ENCODE measurements at regions not wholly inside any gene's neighbourhood (a gene's known extent, or its start where the extent isn't known, plus 50 kb on each side); places are given as distances from the start of the nearest gene placed in this dataset.

GRCh38 chr9:118515947-118516346 is 811.7 kb downstream of the TLR4 start:
- H3K27me3 Mint-ChIP-seq (ENCODE audit: insufficient read depth), result no peaks in the 10 kb centered on the region
- no peak overlapping the region for H3K4me3 Mint-ChIP-seq
- no peaks in the 10 kb centered on the region for H3K36me3 Mint-ChIP-seq (ENCODE audit: low read depth)
- no peaks in the 10 kb centered on the region for H3K4me1 Mint-ChIP-seq (ENCODE audit: low read depth)
- DNase-seq (ENCODE audit: low spot score), result no peak
- no peaks in the 10 kb centered on the region for H3K9me3 Mint-ChIP-seq
- intact Hi-C loops (cut with micrococcal nuclease), result no loop called here
- H3K27ac Mint-ChIP-seq, result no peak overlapping the region

- H3K27me3 Mint-ChIP-seq (ENCODE audit: insufficient read depth), result no peaks in the 10 kb centered on the region
- H3K4me3 Mint-ChIP-seq, result no peak overlapping the region
- no peak overlapping the region for H3K27ac Mint-ChIP-seq
- no peaks in the 10 kb centered on the region for H3K4me1 Mint-ChIP-seq (ENCODE audit: low read depth)
- H3K36me3 Mint-ChIP-seq (ENCODE audit: low read depth), result no peaks in the 10 kb centered on the region
- intact Hi-C loops (cut with micrococcal nuclease), result loop anchor here (5.0 kb wide), 1 partner anchor 771 kb away; no protein-coding TSS in a partner anchor
- no peaks in the 10 kb centered on the region for H3K9me3 Mint-ChIP-seq
- no peak for DNase-seq (ENCODE audit: low spot score)
Observed at GRCh38 chr9:118521261-118521660, 817.1 kb downstream of the TLR4 start.

GRCh38 chr9:118522093-118523028 is 818.2 kb downstream of the TLR4 start:
- Mint-ChIP-seq H3K27me3 (ENCODE audit: insufficient read depth) (no peaks in the 10 kb centered on the region), H3K36me3 (ENCODE audit: low read depth) (no peaks in the 10 kb centered on the region)

DNA sequence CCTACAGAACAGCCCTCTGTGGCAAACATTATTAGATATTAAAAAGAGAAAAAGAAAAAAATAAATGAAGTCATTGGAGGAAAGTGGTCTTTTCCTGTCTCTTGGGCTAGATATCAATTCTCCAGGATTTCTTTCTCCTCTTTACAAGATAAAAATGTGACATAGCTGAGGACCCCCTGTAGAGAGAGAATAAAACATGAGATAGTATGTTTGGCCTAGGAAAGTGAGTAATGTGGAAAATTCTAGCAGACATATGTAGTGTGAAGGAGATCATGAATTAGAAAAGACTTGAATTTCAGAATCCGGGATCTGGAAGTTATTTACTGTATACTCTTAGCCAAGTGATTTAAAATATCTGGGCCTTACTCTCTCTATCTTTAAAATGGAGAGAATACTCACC is 823.1 kb downstream of the TLR4 start:
- H3K9me3 Mint-ChIP-seq, result no peaks in the 10 kb centered on the region
- intact Hi-C loops (cut with micrococcal nuclease), result no loop called here

More at GRCh38 chr9:118522093-118523028, 818.2 kb downstream of the TLR4 start:
- intact Hi-C loops (cut with micrococcal nuclease), result loop anchor here (5.0 kb wide), 1 partner anchor 770 kb away; no protein-coding TSS in a partner anchor
- H3K9me3 Mint-ChIP-seq, result no peaks in the 10 kb centered on the region
- H3K4me1 Mint-ChIP-seq (ENCODE audit: low read depth), result no peaks in the 10 kb centered on the region
- H3K4me3 Mint-ChIP-seq, result no peak overlapping the region
- DNase-seq (ENCODE audit: low spot score), result no peak
- H3K27ac Mint-ChIP-seq, result no peak overlapping the region

DNA sequence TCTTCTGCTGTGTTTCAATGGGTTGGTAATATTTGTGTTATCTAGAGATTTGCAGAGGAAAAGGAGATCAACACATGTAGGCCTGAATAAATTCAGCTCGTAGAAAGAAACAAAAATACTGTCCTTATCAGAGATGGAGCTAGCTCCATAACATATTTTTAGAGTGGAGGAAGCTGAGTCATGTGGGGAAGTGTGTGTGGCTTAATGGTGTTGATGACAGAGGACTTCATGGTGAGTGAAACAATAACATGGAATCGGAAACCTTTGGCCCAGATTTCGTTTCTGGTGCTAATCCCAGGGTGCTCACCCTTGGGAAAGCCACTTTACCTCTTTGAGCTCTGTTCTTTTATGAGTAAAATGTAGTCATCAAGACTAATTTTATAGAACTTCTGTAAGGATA is 825.0 kb downstream of the TLR4 start:
- Mint-ChIP-seq H3K9me3 (no peaks in the 10 kb centered on the region), H3K27me3 (ENCODE audit: insufficient read depth) (no peaks in the 10 kb centered on the region), H3K36me3 (ENCODE audit: low read depth) (no peaks in the 10 kb centered on the region), H3K27ac (no peak overlapping the region), H3K4me1 (ENCODE audit: low read depth) (no peaks in the 10 kb centered on the region), H3K4me3 (no peak overlapping the region)
- intact Hi-C loops (cut with micrococcal nuclease), result no loop called here
- DNase-seq (ENCODE audit: low spot score), result no peak

More for the DNA sequence above, 823.1 kb downstream of the TLR4 start:
- Mint-ChIP-seq H3K27me3 (ENCODE audit: insufficient read depth) (no peaks in the 10 kb centered on the region), H3K4me1 (ENCODE audit: low read depth) (no peaks in the 10 kb centered on the region), H3K27ac (no peak overlapping the region), H3K4me3 (no peak overlapping the region), H3K36me3 (ENCODE audit: low read depth) (no peaks in the 10 kb centered on the region)
- DNase-seq (ENCODE audit: low spot score), result no peak

DNA sequence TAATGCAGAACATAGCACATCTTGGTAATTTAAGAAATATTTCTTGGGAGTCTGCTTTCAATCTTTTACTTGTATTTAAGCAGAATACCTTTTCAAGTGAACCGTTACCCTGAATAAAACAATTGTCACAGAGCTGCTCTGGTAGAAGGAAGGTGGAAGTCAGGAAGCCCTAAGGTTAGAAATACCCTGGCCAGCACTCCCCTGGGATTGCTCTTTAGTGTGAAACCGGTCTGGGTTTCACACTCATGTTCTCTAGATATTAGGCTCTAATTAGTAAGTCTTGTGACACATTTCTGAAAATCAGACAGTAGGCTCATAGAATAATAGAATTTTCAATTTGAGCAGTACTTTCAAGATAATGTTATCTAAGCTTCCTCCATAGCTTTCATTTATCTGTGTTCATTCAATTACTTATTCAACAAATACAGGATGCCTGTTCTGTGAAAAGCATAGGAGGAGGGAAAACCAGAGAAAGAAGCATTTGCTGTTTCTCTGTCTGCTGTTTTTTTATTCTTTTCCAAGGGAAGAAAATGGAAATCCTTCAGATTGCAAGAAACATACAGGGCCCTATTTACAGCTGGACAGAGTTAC is 825.5 kb downstream of the TLR4 start:
- Mint-ChIP-seq H3K36me3 (ENCODE audit: low read depth) (no peaks in the 10 kb centered on the region), H3K27ac (no peak overlapping the region), H3K4me1 (ENCODE audit: low read depth) (no peaks in the 10 kb centered on the region), H3K4me3 (no peak overlapping the region), H3K27me3 (ENCODE audit: insufficient read depth) (no peaks in the 10 kb centered on the region), H3K9me3 (no peaks in the 10 kb centered on the region)
- DNase-seq (ENCODE audit: low spot score), result no peak
- intact Hi-C loops (cut with micrococcal nuclease), result no loop called here

DNA sequence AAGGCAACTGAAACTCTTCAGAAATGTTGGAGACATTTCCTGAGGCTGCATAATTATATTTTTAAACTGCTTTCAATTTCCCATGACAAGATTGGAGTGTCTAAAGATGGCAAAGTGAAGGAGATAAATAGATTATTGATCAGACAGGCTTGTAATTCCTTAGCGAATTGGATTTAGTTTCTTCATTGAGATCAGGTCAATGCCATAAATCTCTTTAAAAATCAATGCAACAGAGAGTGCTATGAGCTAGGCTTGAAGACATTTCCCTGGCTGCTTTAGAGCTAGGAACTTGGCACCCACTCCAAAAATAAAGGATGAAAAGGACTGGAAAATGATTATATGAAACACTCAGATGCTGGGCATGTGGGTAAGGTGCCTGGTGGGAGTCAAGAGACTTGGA is 828.4 kb downstream of the TLR4 start:
- no peaks in the 10 kb centered on the region for H3K4me1 Mint-ChIP-seq (ENCODE audit: low read depth)
- H3K36me3 Mint-ChIP-seq (ENCODE audit: low read depth), result no peaks in the 10 kb centered on the region
- no peaks in the 10 kb centered on the region for H3K27me3 Mint-ChIP-seq (ENCODE audit: insufficient read depth)
- H3K9me3 Mint-ChIP-seq, result no peaks in the 10 kb centered on the region
- no peak for DNase-seq (ENCODE audit: low spot score)
- H3K4me3 Mint-ChIP-seq, result no peak overlapping the region
- intact Hi-C loops (cut with micrococcal nuclease), result no loop called here
- H3K27ac Mint-ChIP-seq, result no peak overlapping the region

- intact Hi-C loops (cut with micrococcal nuclease), result no loop called here
- Mint-ChIP-seq H3K4me3 (no peak overlapping the region), H3K27ac (no peak overlapping the region), H3K36me3 (ENCODE audit: low read depth) (no peaks in the 10 kb centered on the region), H3K27me3 (ENCODE audit: insufficient read depth) (no peaks in the 10 kb centered on the region), H3K4me1 (ENCODE audit: low read depth) (no peaks in the 10 kb centered on the region), H3K9me3 (no peaks in the 10 kb centered on the region)
- no peak for DNase-seq (ENCODE audit: low spot score)
Observed at GRCh38 chr9:118533101-118533500, 828.9 kb downstream of the TLR4 start.

DNA sequence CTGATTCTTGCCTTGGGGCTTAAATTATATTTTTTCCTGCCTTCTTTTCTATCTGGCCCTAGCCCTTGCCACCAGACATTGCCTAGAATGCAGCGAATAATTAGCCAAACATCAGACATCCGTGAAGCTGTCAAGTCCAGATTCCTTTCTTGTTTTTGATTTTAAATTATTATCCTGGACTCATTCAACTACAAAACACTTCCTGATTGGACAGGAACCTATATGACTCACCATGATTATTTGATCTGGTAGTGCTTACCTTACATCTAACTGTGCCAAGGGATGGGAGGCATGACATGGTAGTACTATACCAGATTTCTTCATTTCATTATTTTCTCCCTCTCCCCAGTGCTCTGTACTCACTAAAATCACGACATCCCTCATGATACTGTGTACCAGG is 829.6 kb downstream of the TLR4 start:
- Mint-ChIP-seq H3K27me3 (ENCODE audit: insufficient read depth) (no peaks in the 10 kb centered on the region), H3K4me1 (ENCODE audit: low read depth) (no peaks in the 10 kb centered on the region), H3K9me3 (no peaks in the 10 kb centered on the region), H3K36me3 (ENCODE audit: low read depth) (no peaks in the 10 kb centered on the region), H3K4me3 (no peak overlapping the region), H3K27ac (no peak overlapping the region)
- intact Hi-C loops (cut with micrococcal nuclease), result no loop called here
- DNase-seq (ENCODE audit: low spot score), result no peak

GRCh38 chr9:118536153-118536552 is 832.0 kb downstream of the TLR4 start:
- no peaks in the 10 kb centered on the region for H3K9me3 Mint-ChIP-seq
- H3K36me3 Mint-ChIP-seq (ENCODE audit: low read depth), result no peaks in the 10 kb centered on the region
- DNase-seq (ENCODE audit: low spot score), result no peak
- no peaks in the 10 kb centered on the region for H3K27me3 Mint-ChIP-seq (ENCODE audit: insufficient read depth)
- intact Hi-C loops (cut with micrococcal nuclease), result no loop called here
- H3K4me3 Mint-ChIP-seq, result no peak overlapping the region
- H3K4me1 Mint-ChIP-seq (ENCODE audit: low read depth), result no peaks in the 10 kb centered on the region
- H3K27ac Mint-ChIP-seq, result no peak overlapping the region

DNA sequence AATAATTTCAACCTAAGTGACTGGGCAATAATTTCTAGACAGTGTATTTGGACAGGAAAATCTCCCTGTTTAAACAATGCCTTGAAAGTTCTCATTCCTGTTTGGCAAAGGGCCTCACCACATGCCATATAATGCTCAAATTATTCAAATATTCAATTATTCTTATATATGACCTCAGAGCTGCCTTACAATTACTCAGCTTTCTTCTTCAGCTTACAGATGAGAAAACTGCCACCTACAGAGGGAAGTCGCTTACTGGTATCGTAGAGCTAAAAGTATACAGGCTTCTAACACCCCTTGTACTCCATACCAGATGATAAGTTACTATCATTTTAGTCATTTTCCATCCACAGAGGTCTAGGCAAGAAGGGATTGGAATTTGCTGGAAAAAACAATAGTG is 830.3 kb downstream of the BRINP1 start:
- no peak overlapping the region for H3K27ac Mint-ChIP-seq
- no peaks in the 10 kb centered on the region for H3K27me3 Mint-ChIP-seq (ENCODE audit: insufficient read depth)
- no peak for DNase-seq (ENCODE audit: low spot score)
- intact Hi-C loops (cut with micrococcal nuclease), result no loop called here
- no peaks in the 10 kb centered on the region for H3K4me1 Mint-ChIP-seq (ENCODE audit: low read depth)
- H3K36me3 Mint-ChIP-seq (ENCODE audit: low read depth), result no peaks in the 10 kb centered on the region
- H3K9me3 Mint-ChIP-seq, result no peaks in the 10 kb centered on the region
- H3K4me3 Mint-ChIP-seq, result no peak overlapping the region

DNA sequence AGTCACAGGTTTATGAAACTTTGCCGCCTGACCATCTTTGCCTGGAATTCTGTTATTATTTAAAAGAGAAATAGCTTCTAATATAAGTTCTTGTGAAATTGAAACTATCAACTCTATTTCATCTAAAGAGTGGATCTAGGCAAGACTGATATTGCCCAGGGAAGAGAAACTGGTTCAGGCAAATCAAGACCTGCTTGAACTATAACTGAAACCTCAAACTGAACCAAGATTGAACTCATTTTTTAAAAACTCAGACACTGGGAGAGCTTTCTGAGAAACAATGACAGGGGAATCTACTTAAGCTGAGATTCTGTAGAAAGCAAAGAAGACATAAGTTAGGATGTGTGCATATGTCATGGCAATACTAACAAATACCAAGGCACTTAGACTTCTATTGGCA is 815.8 kb downstream of the BRINP1 start:
- Mint-ChIP-seq H3K9me3 (peaks cover 8% of the 10 kb centered on the region), H3K27ac (no peak overlapping the region), H3K27me3 (ENCODE audit: insufficient read depth) (no peaks in the 10 kb centered on the region), H3K4me1 (ENCODE audit: low read depth) (no peaks in the 10 kb centered on the region), H3K4me3 (no peak overlapping the region), H3K36me3 (ENCODE audit: low read depth) (no peaks in the 10 kb centered on the region)
- intact Hi-C loops (cut with micrococcal nuclease), result no loop called here
- DNase-seq (ENCODE audit: low spot score), result no peak

DNA sequence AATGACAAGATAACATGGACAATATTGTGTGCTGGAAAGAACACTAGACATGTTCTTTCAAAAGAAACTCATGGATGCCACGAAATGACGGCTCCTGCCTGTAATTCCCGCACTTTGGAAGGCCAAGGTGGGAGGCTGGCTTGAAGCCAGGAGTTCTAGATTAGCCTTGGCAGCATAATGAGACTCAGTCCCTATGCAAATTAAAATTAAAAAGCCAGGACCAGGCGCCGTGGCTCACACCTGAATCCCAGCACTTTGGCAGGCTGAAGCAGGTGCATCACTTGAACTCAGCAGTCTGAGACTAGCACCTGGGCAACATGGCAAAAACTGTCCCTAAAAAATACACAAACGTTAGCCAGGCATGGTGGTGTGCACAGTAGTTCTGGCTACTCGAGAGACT is 814.2 kb downstream of the BRINP1 start:
- intact Hi-C loops (cut with micrococcal nuclease), result no loop called here
- Mint-ChIP-seq H3K4me1 (ENCODE audit: low read depth) (no peaks in the 10 kb centered on the region), H3K36me3 (ENCODE audit: low read depth) (no peaks in the 10 kb centered on the region), H3K27me3 (ENCODE audit: insufficient read depth) (no peaks in the 10 kb centered on the region), H3K27ac (no peak overlapping the region), H3K4me3 (no peak overlapping the region), H3K9me3 (peaks cover 8% of the 10 kb centered on the region)
- DNase-seq (ENCODE audit: low spot score), result no peak

All from activated T-helper 1 cell treated with anti-CD3 and anti-CD28 coated beads, Interleukin-12 subunit alpha, Interleukin-12 subunit beta, Interleukin-2, Interleukin-4 antibody, amounts not matched to agents 30 ng/mL and 10 ng/mL and 1 ng/mL, durations not matched to agents 14 hours and 24 hours and 36 hours (primary cell).